ENCODE measurements at regions not wholly inside any gene's neighbourhood (a gene's known extent, or its start where the extent isn't known, plus 50 kb on each side); places are given as distances from the start of the nearest gene placed in this dataset.

GRCh38 chr13:78215458-78216108 is 297.0 kb upstream of the EDNRB start:
- DNase-seq: no peak

- no peak for DNase-seq
These were observed 282.8 kb upstream of the EDNRB start for GRCh38 chr13:78201411-78201810.

GRCh38 chr13:78198821-78199220 is 280.2 kb upstream of the EDNRB start:
- no peak for DNase-seq

- no peak for DNase-seq
These were observed 279.8 kb upstream of the EDNRB start for GRCh38 chr13:78198419-78198818.

- no peak for DNase-seq
These were observed 278.6 kb upstream of the EDNRB start for GRCh38 chr13:78197231-78197630.

GRCh38 chr13:78194904-78195639 is 276.4 kb upstream of the EDNRB start:
- DNase-seq: no peak

GRCh38 chr13:78193846-78194245 is 275.2 kb upstream of the EDNRB start:
- no peak for DNase-seq

GRCh38 chr13:78192716-78193115 is 274.1 kb upstream of the EDNRB start:
- no peak for DNase-seq

- no peak for DNase-seq
These were observed 271.7 kb upstream of the EDNRB start for GRCh38 chr13:78190296-78190695.

- no peak for DNase-seq
These were observed 269.1 kb upstream of the EDNRB start for GRCh38 chr13:78187781-78188180.

GRCh38 chr13:78185700-78186099 is 267.1 kb upstream of the EDNRB start:
- no peak for DNase-seq

GRCh38 chr13:78183732-78184131 is 265.1 kb upstream of the EDNRB start:
- no peak for DNase-seq

GRCh38 chr13:78182813-78183212 is 264.2 kb upstream of the EDNRB start:
- DNase-seq: no peak

GRCh38 chr13:78177306-78177705 is 258.7 kb upstream of the EDNRB start:
- no peak for DNase-seq

GRCh38 chr13:78176880-78177279 is 258.2 kb upstream of the EDNRB start:
- DNase-seq: no peak

GRCh38 chr13:78169386-78169785 is 250.8 kb upstream of the EDNRB start:
- DNase-seq: no peak

GRCh38 chr13:78168981-78169380 is 250.3 kb upstream of the EDNRB start:
- no peak for DNase-seq

GRCh38 chr13:78161266-78161665 is 242.6 kb upstream of the EDNRB start:
- no peak for DNase-seq

GRCh38 chr13:78160793-78161192 is 242.2 kb upstream of the EDNRB start:
- no peak for DNase-seq

GRCh38 chr13:78152415-78152814 is 233.8 kb upstream of the EDNRB start:
- DNase-seq: no peak

- DNase-seq: no peak
These were observed 229.3 kb upstream of the EDNRB start for GRCh38 chr13:78147905-78148304.

GRCh38 chr13:78145276-78145675 is 226.6 kb upstream of the EDNRB start:
- DNase-seq: no peak

- DNase-seq: no peak
These were observed 221.1 kb upstream of the EDNRB start for GRCh38 chr13:78139765-78140164.

- no peak for DNase-seq
These were observed 220.1 kb upstream of the EDNRB start for GRCh38 chr13:78138756-78139155.
